NCI-H2171 (cell line): ENCODE measurements at regions not wholly inside any gene's neighbourhood (a gene's known extent, or its start where the extent isn't known, plus 50 kb on each side); places are given as distances from the start of the nearest gene placed in this dataset.

ENCODE experiments used
- DNase-seq: peaks from one replicate; lab custom pipeline; 2025; lab: John Stamatoyannopoulos, UW

GRCh38 chr3:18827664-18828063 lies 320.6 kb upstream of the KCNH8 start:
- no peak for DNase-seq

DNA sequence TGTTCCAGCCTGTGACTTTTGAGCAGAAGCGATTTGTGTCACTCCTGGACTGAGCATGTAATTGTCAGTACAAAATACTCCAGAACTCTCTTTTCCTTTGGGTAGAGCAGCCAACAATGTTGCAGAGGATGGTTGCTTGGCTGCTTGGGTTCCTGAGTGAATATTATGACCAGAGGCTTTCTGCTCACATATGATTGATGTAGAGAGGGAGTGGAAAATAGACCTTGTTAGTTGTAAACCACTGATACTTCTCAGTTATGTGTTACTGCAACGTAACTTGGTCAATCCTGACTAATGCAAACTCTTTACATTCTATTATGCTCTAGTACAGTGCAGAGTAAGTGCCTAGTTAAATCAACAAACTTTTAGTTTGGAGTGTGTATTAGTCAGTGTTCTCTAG lies 322.6 kb upstream of the KCNH8 start:
- no peak for DNase-seq

- DNase-seq: no peak
Measured at GRCh38 chr3:18813300-18813699, 335.0 kb upstream of the KCNH8 start.

DNA sequence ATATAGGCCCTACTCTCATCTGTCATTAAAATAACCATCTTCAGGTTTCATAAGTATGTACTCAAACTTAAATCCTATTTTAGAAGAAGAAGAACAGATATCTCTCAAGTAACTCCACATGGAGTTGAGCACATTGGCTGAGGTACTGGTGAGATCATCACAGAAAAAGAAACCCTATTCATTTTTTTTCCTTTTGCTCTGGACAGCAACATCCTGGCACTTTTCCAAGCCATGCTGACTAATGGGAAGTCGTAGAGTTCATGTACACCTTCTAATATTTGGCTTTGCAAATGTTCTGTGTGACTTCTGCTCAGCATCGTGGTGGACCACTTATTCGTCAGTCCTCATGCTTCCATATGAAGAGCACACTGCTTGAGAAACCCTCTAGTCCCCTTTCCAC lies 336.0 kb upstream of the KCNH8 start:
- DNase-seq: no peak

DNA sequence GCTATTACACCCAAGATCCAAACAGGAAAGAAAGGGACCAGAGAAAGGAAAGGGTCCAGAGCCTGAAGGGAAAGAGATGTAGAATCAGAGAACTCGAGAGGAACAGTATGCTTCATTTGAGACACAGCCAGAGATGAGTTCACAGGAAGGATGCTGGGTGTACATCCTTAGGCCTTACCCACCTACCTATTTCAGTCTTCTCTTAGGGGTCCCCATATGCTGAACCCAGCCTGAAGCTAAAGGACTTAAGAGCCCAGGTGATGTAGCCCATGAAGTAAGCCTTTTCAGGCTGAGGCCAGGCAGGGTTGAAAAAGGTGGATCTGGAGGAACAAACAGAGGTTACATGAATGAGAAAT lies 338.0 kb upstream of the KCNH8 start:
- no peak for DNase-seq

DNA sequence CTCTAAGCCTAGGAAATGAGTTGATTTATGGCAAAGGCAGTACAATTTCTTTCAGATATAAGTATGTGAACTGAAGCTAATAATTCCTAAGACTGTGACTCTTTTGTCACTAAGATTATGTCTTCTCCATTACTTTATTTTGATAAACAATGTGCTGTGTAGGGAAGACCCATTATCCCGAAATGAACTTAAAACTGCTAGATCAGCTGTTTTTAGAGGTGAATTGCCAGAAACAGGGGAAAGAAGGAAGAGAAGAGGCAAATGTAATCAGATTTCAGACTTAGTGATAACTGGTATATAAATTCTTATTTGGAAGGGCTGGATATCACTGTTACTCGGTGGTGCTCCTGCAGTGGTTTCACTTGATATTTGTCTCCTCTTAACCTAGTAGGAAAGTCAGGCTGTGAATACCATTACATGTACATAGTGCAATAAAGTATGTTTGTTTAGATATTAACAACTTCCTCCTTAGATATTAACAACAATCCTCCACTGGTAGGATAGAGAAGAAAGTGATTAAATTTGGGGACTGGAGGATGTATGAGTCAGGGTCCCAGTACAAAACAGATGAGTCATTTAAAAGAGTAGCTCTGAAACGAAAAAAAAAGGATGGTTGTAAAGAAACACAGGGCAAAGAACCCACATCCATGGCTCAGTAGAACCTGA lies 338.5 kb upstream of the KCNH8 start:
- DNase-seq: no peak

DNA sequence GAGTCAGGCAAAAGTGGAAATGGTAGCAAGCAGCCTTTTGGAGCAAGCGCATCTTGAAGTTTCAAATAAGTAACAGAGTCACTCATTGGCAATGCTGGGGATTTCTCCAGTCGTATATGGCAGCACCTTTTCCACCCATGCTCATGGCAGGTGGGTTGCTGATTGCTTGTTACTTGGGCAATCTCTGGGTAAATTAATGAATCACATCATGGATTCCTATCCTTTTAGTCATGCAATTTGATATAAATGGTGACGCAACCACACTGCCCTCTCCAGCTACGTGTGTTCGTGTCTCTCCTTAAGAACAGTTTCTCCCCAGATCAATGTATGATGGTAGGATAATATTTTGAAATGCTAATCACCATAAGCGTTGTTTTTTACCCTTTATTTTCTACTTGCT lies 339.9 kb upstream of the KCNH8 start:
- DNase-seq: no peak

DNA sequence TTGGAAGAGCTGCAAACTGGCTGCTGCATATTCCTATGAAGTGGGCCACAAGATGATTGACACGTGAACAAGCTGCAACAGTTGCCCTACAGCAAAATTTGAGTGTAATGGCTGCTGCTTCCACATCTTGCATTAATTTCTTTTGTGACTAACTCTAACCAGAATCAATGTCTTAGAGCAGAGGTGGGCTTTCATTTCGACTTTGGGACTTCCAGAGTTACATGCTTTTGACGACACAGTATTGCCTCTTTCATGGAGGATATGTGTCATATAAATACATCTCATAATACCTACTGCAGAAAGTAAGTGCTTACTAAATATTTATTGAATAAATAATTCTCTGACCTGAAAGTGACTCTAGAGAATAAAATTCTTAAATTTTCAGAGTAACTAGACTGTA lies 340.7 kb upstream of the KCNH8 start:
- DNase-seq: no peak

DNA sequence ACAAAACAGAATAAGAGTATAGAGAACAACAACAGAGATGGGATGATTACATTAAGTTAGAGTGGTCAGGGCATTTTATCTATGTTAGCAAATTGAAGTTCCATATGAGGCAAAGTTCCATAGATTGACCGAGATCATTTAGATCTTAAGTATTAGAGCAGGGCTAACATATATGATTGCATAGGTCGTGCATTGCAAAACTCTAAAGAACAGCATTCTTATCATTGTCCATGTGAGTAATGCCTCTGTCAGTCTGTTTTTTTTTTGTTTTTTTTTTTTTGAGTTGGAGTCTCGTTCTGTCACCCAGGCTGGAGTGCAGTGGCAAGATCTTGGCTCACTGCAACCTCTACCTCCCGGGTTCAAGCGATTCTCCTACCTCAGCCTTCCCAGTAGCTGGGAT lies 341.7 kb upstream of the KCNH8 start:
- DNase-seq: no peak

DNA sequence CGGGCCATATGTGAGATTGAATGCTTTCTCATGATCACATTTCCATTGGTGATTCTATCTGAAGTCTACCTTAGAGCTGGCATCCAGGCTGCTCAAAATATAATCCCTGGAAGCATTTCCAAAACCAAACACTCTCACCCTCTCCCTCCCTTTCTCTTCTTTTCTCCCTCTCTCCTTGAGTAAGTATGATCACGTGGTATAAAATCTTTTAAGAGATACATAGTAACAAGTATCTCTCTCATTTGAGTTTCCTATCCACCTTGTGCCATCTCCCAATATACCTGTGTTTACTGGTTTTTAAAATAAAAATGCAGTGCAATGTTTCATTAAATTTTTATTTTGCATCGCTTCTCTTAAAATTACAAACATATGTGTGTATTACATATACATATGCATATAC lies 350.9 kb upstream of the KCNH8 start:
- DNase-seq: no peak

DNA sequence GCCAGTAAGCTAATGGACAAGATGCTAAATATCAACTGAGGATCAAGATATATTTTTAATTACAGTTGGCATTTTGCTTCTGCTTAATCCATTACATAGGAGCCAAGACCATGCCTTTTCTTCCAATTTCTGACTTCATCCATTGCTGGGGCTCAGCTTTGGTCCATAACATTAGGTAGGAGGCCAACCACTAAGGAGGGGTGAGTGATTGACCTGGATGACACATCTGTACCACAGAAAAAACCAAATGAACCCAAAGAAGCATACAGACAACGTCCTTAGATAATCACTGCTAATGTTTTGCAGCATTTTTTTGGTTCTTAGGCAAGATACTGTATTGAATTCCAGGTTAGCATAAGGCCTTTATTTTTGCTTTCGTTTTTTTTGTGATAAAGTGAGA lies 353.2 kb upstream of the KCNH8 start:
- no peak for DNase-seq

DNA sequence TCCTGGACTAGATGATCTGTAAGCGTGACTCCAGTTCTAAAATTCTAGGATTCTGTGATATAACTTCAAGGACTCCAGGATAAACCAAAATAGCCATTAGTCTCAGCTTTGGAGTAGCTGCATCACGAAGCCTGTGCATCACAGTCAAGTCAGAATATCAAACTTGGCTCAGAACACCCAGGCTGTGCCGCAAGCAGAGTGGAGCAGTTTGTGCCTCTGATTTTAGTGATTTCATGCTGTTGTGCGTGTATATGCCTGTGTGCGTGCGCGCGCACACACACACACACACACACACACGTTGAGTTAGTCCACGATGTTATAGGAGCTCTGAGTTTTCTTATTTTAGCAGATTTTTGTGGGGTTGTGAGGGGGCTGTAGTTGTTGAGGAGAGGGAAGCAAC lies 356.6 kb upstream of the KCNH8 start:
- DNase-seq: no peak

DNA sequence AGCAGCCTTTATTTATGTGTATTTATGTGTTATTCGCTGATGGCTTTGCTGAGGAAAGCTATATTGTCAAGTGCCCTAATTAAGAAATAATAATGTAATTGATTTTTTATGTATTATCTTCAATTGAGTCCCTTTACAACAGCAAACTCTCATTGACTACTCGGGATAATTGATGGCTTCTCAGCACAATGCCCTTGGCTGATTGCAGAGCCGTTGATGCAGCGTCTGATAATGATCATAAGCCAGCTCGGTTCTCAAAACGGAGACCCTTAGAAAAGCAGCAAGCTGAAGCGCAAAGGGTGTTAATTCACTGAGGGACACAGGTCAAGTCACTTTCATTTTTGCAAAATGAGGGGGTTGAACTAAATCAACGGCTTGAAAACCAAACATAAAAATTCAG lies 357.1 kb upstream of the KCNH8 start:
- DNase-seq: no peak

DNA sequence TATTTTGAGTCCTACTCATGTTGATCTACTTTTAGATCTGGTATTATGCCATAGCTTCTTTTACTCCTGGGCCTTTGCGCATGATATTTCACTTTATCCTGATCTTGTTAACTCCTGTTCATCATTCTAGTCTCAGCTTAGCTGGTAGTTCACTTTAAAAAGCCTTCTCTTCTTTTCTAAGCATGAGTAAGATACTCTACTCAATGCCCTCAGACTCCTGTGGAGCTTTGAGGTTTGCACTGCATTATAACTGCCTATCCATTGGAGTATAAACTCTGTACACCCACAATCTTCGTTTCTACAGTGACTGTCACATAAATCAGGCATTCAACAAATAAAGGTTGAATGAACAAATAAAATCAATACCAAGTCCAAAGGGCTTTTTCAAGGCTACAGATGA lies 357.9 kb upstream of the KCNH8 start:
- DNase-seq: no peak

DNA sequence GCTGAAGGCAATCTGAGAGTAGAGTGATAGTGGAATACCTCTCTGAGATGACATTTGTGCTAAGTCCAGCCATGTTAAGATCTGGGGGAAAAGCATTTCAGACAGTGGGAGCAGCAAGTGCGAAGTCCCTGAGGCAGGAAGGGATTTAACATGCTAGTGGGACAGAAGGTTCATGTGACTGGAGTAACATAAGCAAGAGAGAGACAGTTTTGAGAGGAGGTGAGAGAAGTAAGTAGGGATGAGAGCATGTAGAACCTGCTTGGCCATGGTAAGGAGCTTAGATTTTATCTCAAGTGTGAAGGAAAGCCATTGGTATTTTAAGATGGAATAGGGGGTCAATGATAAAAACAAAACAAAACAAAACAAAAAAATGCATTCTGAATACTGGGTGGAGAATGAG lies 358.6 kb upstream of the KCNH8 start:
- no peak for DNase-seq

- no peak for DNase-seq
Measured at GRCh38 chr3:18787441-18787840, 360.9 kb upstream of the KCNH8 start.

DNA sequence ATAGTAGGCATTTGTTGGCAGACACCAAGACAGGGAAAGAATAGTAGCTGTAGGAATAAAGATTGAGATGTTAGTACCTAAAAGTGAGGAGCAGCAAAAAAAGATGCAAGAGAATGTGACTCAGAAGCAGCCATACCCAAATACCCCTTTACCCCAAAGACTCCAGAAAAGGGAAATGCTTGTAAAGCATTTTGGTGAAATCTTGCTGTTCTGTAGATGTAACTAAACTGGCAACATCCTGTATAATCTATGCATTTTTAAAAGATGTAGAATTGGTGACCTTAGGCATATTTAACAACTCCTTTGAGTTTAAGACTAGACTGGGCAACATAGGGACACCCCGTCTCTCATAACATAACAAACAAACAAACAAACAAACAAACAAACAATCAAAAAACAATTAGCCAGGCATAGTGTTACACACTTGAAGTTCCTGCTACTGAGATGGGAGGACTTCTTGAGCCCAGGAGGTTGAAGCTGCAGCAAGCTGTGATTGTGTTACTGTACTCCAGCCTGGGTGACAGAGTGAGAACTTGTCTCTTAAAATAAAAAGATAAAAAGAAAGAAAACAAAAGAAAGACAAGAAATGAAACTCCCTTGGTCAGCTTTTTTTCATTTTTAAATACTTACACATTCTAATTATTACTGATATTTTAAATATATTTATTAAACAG lies 361.5 kb upstream of the KCNH8 start:
- no peak for DNase-seq

DNA sequence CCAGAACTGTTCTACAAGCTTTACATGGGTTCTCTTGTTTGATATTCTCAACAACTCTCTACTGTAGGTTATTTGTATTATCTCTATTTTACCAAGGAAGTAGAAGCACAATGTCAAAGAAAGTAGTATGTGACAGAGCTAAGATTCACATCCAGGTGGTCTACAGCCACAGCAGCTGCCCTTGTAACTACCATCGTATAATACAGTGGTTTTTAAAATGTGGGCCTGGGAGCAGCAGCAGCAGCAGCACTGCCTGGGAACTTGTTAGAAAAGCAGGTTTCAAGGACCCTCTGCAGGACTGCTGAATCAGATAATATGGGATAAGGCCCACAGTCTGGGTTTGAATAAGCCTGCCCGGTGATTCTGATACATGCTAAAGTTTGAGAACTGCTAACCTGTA lies 357.1 kb upstream of the SATB1 start:
- DNase-seq: no peak

GRCh38 chr3:18780959-18781358 lies 355.8 kb upstream of the SATB1 start:
- DNase-seq: no peak

- no peak for DNase-seq
Measured at GRCh38 chr3:18779704-18780103, 354.6 kb upstream of the SATB1 start.

DNA sequence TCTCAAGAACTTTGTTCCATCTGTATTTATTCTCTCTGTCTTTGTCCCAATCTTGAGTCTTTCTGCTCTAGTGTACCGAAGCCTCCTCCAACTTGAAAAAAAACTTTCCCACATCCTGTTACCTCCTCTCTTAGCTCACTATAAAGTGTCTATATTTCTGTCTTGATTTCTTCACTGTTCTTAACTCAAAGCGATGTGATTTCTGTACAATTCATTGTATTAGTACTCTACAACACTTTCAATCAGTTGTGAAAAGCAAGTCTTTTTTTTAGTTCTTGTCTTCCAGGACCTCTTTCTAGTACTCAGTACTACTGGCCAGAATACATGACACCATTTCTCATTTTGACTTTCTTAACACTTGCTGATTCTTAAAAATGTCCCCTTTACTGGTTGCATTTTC lies 353.5 kb upstream of the SATB1 start:
- DNase-seq: no peak

- no peak for DNase-seq
Measured at GRCh38 chr3:18778094-18778493, 353.0 kb upstream of the SATB1 start.

GRCh38 chr3:18775501-18775900 lies 350.4 kb upstream of the SATB1 start:
- DNase-seq: no peak

- no peak for DNase-seq
Measured at GRCh38 chr3:18774319-18775088, 349.4 kb upstream of the SATB1 start.
